PFSK-1 (cell line): ENCODE measurements at regions not wholly inside any gene's neighbourhood (a gene's known extent, or its start where the extent isn't known, plus 50 kb on each side); places are given as distances from the start of the nearest gene placed in this dataset.

Experiments used
- FOXP2 ChIP-seq: optimal IDR thresholded peaks from 2 replicates; pipeline ENCODE3; 2011; ENCODE audit warnings: borderline replicate concordance, control low read depth, inconsistent platforms; ENCODE audit not compliant: insufficient read depth; ENCODE audit errors: extremely low read length, extremely low read depth
- POLR2AphosphoS5 ChIP-seq: IDR thresholded peaks from 2 replicates; pipeline ENCODE4 v1.6.1; 2012; ENCODE audit warnings: low read depth, mild to moderate bottlenecking, control low read depth, low read length, moderate library complexity
- SIN3A ChIP-seq: IDR thresholded peaks from 2 replicates; pipeline ENCODE4 v1.6.1; 2012; ENCODE audit warnings: mild to moderate bottlenecking, low read length, moderate library complexity, borderline replicate concordance; ENCODE audit not compliant: insufficient read depth
- TAF1 ChIP-seq: IDR thresholded peaks from 2 replicates; pipeline ENCODE4 v1.6.1; 2012; ENCODE audit warnings: low read length, control low read depth, borderline replicate concordance; ENCODE audit not compliant: insufficient read depth
- TF ChIP-seq, protein P1 (sequence below), 2 experiments: IDR thresholded peaks; 2 replicates each; pipeline versions ENCODE4 v1.6.1 to v1.8.0; 2011 to 2012; ENCODE audit warnings: low read depth in 2 of 2, low read length in 2 of 2, control low read depth in 1 of 2, inconsistent platforms in 1 of 2, mild to moderate bottlenecking in 1 of 2, moderate library complexity in 1 of 2; ENCODE audit not compliant: insufficient read depth in 1 of 2

- TF ChIP-seq POLR2AphosphoS5, result no peak
- TF ChIP-seq, protein P1, sequence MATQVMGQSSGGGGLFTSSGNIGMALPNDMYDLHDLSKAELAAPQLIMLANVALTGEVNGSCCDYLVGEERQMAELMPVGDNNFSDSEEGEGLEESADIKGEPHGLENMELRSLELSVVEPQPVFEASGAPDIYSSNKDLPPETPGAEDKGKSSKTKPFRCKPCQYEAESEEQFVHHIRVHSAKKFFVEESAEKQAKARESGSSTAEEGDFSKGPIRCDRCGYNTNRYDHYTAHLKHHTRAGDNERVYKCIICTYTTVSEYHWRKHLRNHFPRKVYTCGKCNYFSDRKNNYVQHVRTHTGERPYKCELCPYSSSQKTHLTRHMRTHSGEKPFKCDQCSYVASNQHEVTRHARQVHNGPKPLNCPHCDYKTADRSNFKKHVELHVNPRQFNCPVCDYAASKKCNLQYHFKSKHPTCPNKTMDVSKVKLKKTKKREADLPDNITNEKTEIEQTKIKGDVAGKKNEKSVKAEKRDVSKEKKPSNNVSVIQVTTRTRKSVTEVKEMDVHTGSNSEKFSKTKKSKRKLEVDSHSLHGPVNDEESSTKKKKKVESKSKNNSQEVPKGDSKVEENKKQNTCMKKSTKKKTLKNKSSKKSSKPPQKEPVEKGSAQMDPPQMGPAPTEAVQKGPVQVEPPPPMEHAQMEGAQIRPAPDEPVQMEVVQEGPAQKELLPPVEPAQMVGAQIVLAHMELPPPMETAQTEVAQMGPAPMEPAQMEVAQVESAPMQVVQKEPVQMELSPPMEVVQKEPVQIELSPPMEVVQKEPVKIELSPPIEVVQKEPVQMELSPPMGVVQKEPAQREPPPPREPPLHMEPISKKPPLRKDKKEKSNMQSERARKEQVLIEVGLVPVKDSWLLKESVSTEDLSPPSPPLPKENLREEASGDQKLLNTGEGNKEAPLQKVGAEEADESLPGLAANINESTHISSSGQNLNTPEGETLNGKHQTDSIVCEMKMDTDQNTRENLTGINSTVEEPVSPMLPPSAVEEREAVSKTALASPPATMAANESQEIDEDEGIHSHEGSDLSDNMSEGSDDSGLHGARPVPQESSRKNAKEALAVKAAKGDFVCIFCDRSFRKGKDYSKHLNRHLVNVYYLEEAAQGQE (IDR thresholded peaks at IDR 0.05; ENCODE audit: insufficient read depth in 1 of 2, low read depth in 2 of 2, low read length in 2 of 2), result no peak
- no peak for TF ChIP-seq TAF1
- TF ChIP-seq SIN3A, result no peak
- TF ChIP-seq FOXP2, result no peak
These were observed 80.6 kb upstream of the IRX4 start for GRCh38 chr5:1963358-1963757.

DNA sequence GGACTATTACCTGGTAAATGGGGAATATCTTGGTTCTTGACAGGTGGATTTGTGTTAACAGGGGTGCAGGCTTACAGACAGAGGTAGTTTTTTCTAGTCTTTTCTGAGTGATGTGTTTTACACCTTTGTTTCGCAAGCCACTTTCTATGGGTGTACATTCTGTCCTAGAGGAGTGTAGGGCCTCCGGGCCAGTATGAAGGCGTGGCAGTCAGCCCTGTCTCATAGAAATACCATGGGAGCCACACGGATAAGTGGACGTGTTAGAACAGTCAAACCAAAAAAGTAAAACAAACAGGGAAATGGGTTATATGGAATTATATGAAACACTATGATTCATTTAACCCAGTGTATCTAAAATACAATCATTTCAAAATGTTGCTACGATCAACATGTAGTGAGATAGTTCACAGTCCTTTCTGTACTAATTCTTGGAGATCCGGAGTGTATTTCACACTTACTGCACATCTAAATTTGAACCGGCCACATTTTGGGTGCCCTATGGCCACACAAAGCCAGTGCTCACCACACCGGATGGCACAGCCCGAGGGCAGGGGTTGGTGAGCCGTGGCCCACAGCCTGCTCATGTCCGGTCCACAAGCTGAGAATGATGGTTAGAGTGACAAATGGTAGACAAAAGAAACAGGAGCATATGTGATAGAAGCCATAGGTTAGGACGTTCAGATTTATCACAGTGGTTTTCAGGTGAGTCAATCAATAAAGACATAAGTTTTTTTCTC lies 80.1 kb upstream of the IRX4 start:
- TF ChIP-seq FOXP2 (no peak), SIN3A (no peak), POLR2AphosphoS5 (no peak), TAF1 (no peak)
- TF ChIP-seq, protein P1 (IDR thresholded peaks at IDR 0.05; ENCODE audit: insufficient read depth in 1 of 2, low read depth in 2 of 2, low read length in 2 of 2), result no peak

DNA sequence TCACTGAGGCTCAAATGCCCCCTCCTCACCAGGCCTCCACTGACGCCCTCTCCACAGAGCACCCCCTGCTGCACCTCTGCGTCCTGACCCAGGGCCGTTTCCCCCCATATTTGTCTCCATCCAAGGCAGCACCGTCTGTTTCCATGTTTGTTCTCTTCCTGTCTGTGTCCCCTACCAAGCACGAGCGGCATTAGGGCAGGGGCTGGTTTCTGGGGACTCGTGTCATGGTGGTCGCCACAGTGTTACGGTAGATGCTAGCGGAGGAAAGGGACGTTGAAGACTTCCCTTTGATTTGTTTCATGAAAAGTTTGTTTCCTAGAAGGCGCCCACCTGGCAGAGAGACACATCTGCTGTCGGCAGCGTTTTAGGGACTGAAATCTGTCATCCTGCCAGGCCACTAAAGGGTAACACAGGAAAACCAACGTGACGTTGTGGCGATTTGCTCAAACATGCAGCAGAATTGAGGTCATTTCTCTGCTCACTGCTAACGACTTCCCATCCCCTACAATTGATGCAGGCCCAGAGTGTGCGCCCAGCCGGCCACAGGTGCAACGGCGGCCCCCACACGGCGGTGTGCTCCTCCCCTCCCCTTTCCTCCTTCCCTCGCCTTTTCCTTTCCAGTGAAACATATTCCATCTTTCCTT lies 79.3 kb upstream of the IRX4 start:
- no peak for TF ChIP-seq SIN3A
- no peak for TF ChIP-seq FOXP2
- TF ChIP-seq POLR2AphosphoS5, result no peak
- no peak for TF ChIP-seq TAF1
- TF ChIP-seq, protein P1 (IDR thresholded peaks at IDR 0.05; ENCODE audit: insufficient read depth in 1 of 2, low read depth in 2 of 2, low read length in 2 of 2), result no peak

GRCh38 chr5:1961304-1961946 lies 78.7 kb upstream of the IRX4 start:
- TF ChIP-seq SIN3A (no peak), TAF1 (no peak), POLR2AphosphoS5 (no peak), FOXP2 (no peak)
- TF ChIP-seq, protein P1 (IDR thresholded peaks at IDR 0.05; ENCODE audit: insufficient read depth in 1 of 2, low read depth in 2 of 2, low read length in 2 of 2), result no peak
